Hepatocyte (in vitro differentiated cells): ENCODE measurements at regions not wholly inside any gene's neighbourhood (a gene's known extent, or its start where the extent isn't known, plus 50 kb on each side); places are given as distances from the start of the nearest gene placed in this dataset.
"Not testable (repeated sequence)": the region's sequence is repeated elsewhere in the genome, so short reads cannot be mapped to it uniquely, and the experiment has no call there.

Source experiments
- DNase-seq: peaks from one replicate; pipeline ENCODE4 v3.0.0-alpha.2; 2016; ENCODE audit warnings: low spot score
- H2AFZ ChIP-seq: fragments of 200-600 bp; sonication (generic); 2 replicates; pipeline ENCODE4 v1.6.0; 2016; ENCODE audit warnings: antibody characterized with exemption, mild to moderate bottlenecking
- H3K27ac ChIP-seq: fragments of 200-600 bp; sonication (generic); 2 replicates; pipeline ENCODE4 v1.5.1; 2016; ENCODE audit warnings: mild to moderate bottlenecking
- H3K27me3 ChIP-seq: fragments of 200-600 bp; sonication (generic); 2 replicates; pipeline ENCODE4 v1.6.1; 2016
- H3K36me3 ChIP-seq: fragments of 200-600 bp; sonication (generic); replicated peaks from 2 replicates; pipeline ENCODE4 v1.5.1; 2016; ENCODE audit warnings: low read depth; ENCODE audit not compliant: insufficient read depth
- H3K4me1 ChIP-seq: fragments of 200-600 bp; sonication (generic); 2 replicates; pipeline ENCODE4 v1.5.1; 2016; ENCODE audit warnings: mild to moderate bottlenecking, moderate library complexity; ENCODE audit not compliant: insufficient read depth
- H3K4me2 ChIP-seq: fragments of 200-600 bp; sonication (generic); 2 replicates; pipeline ENCODE4 v1.6.0; 2016
- H3K4me3 ChIP-seq: fragments of 200-600 bp; sonication (generic); 2 replicates; pipeline ENCODE4 v1.5.1; 2016; ENCODE audit warnings: mild to moderate bottlenecking
- H3K79me2 ChIP-seq: fragments of 200-600 bp; sonication (generic); 2 replicates; pipeline ENCODE4 v1.6.0; 2017; ENCODE audit warnings: mild to moderate bottlenecking
- H3K9me2 ChIP-seq: fragments of 200-600 bp; sonication (generic); replicated peaks from 2 replicates; pipeline ENCODE4 v1.6.0; 2017; ENCODE audit warnings: mild to moderate bottlenecking; ENCODE audit not compliant: insufficient read depth
- H3K9me3 ChIP-seq: fragments of 200-600 bp; sonication (generic); 2 replicates; pipeline ENCODE4 v1.5.1; 2016; ENCODE audit warnings: low read depth, mild to moderate bottlenecking
- H4K20me1 ChIP-seq: fragments of 200-600 bp; sonication (generic); 2 replicates; pipeline ENCODE4 v1.6.0; 2016; ENCODE audit warnings: mild to moderate bottlenecking; ENCODE audit not compliant: insufficient read depth, poor library complexity, severe bottlenecking
- CTCF ChIP-seq: fragments of 200-600 bp; sonication (generic); IDR thresholded peaks from 2 replicates; pipeline ENCODE4 v1.5.1; 2016; ENCODE audit warnings: antibody characterized with exemption, mild to moderate bottlenecking; ENCODE audit not compliant: poor library complexity
- EZH2 ChIP-seq: fragments of 200-600 bp; sonication (generic); IDR thresholded peaks from 2 replicates; pipeline ENCODE4 v1.6.1; 2016; ENCODE audit warnings: antibody characterized with exemption, mild to moderate bottlenecking, borderline replicate concordance
- EZH2phosphoT487 ChIP-seq: fragments of 200-600 bp; sonication (generic); IDR thresholded peaks from one replicate; pipeline ENCODE4 v1.6.1; 2018; ENCODE audit warnings: antibody characterized with exemption, mild to moderate bottlenecking, low read depth, moderate library complexity; ENCODE audit not compliant: unreplicated experiment, severe bottlenecking
- whole genome bisulfite sequencing: methylation state at CpG from one replicate; pipeline ENCODE4 v1.1.6; 2016; ENCODE audit warnings: low lambda C conversion rate; ENCODE audit errors: missing lambda C conversion rate; 5-methylcytosine and 5-hydroxymethylcytosine counted together

- H3K36me3 ChIP-seq, result no peaks in the 10 kb centered on the region
- H3K4me3 ChIP-seq, result no peak overlapping the region
- no peaks in the 10 kb centered on the region for H3K4me1 ChIP-seq
- H2AFZ ChIP-seq, result no peak overlapping the region
- no peaks in the 10 kb centered on the region for H4K20me1 ChIP-seq
- H3K9me3 ChIP-seq, result no peaks in the 10 kb centered on the region
- whole genome bisulfite sequencing, result 92% methylated on average over 5 of the region's 5 CpGs
- no peak overlapping the region for H3K27ac ChIP-seq
- no peaks in the 10 kb centered on the region for H3K9me2 ChIP-seq
- no peak for DNase-seq
- TF ChIP-seq CTCF (no peak), EZH2 (no peak), EZH2phosphoT487 (no peak)
- no peaks in the 10 kb centered on the region for H3K27me3 ChIP-seq
- no peaks in the 10 kb centered on the region for H3K79me2 ChIP-seq
- no peak overlapping the region for H3K4me2 ChIP-seq
These were observed 521.9 kb downstream of the DTWD2 start for GRCh38 chr5:118466418-118466817.

- not testable (repeated sequence) for H3K4me2 ChIP-seq, H3K4me1 ChIP-seq
- WGBS, result 96% methylated on average over 2 of the region's 2 CpGs
These were observed 526.1 kb downstream of the DTWD2 start for GRCh38 chr5:118462276-118462675.

GRCh38 chr5:118461436-118461835, 526.9 kb downstream of the DTWD2 start:
- Histone ChIP-seq H3K4me3 (no peak overlapping the region), H3K4me2 (no peak overlapping the region), H3K79me2 (no peaks in the 10 kb centered on the region), H2AFZ (no peak overlapping the region), H3K9me2 (no peaks in the 10 kb centered on the region), H3K9me3 (no peaks in the 10 kb centered on the region), H3K27me3 (no peaks in the 10 kb centered on the region), H3K4me1 (no peaks in the 10 kb centered on the region), H4K20me1 (no peaks in the 10 kb centered on the region), H3K27ac (no peak overlapping the region), H3K36me3 (no peaks in the 10 kb centered on the region)
- no peak for TF ChIP-seq CTCF
- TF ChIP-seq EZH2, result no peak
- TF ChIP-seq EZH2phosphoT487, result no peak
- no peak for DNase-seq
- 89% methylated on average over 3 of the region's 3 CpGs for WGBS

More at GRCh38 chr5:118462276-118462675, 526.1 kb downstream of the DTWD2 start:
- not testable (repeated sequence) for H2AFZ ChIP-seq, H3K9me3 ChIP-seq, H4K20me1 ChIP-seq, H3K27me3 ChIP-seq, H3K79me2 ChIP-seq, DNase-seq, H3K9me2 ChIP-seq, H3K36me3 ChIP-seq, H3K4me3 ChIP-seq, H3K27ac ChIP-seq

GRCh38 chr5:118459490-118459889, 528.9 kb downstream of the DTWD2 start:
- 92% methylated on average over 5 of the region's 5 CpGs for WGBS
- H3K27me3 ChIP-seq, result no peaks in the 10 kb centered on the region
- no peak overlapping the region for H3K27ac ChIP-seq
- no peaks in the 10 kb centered on the region for H3K9me2 ChIP-seq
- no peaks in the 10 kb centered on the region for H3K4me1 ChIP-seq
- no peaks in the 10 kb centered on the region for H3K36me3 ChIP-seq
- no peak overlapping the region for H3K4me2 ChIP-seq
- H2AFZ ChIP-seq, result no peak overlapping the region
- no peak for DNase-seq
- H3K4me3 ChIP-seq, result no peak overlapping the region
- no peak for TF ChIP-seq EZH2
- no peak for TF ChIP-seq CTCF
- TF ChIP-seq EZH2phosphoT487, result no peak
- no peaks in the 10 kb centered on the region for H4K20me1 ChIP-seq
- no peaks in the 10 kb centered on the region for H3K9me3 ChIP-seq
- no peaks in the 10 kb centered on the region for H3K79me2 ChIP-seq
